ENCODE measurements at regions not wholly inside any gene's neighbourhood (a gene's known extent, or its start where the extent isn't known, plus 50 kb on each side); places are given as distances from the start of the nearest gene placed in this dataset.
"Not testable (repeated sequence)": the region's sequence is repeated elsewhere in the genome, so short reads cannot be mapped to it uniquely, and the experiment has no call there.

- in situ Hi-C loops (cut with HindIII; ENCODE audit: low pct_unique_long_range_greater_than_20kb, low sequenced_read_pairs); DNase-seq (ENCODE audit: low read depth, low spot score): not testable (repeated sequence)
These were observed 152.9 kb upstream of the NBPF11 start for GRCh38 chr1:148304935-148305334.

GRCh38 chr1:148302586-148303364, 150.7 kb upstream of the NBPF11 start:
- in situ Hi-C loops (cut with HindIII; ENCODE audit: low pct_unique_long_range_greater_than_20kb, low sequenced_read_pairs); DNase-seq (ENCODE audit: low read depth, low spot score): not testable (repeated sequence)

DNA sequence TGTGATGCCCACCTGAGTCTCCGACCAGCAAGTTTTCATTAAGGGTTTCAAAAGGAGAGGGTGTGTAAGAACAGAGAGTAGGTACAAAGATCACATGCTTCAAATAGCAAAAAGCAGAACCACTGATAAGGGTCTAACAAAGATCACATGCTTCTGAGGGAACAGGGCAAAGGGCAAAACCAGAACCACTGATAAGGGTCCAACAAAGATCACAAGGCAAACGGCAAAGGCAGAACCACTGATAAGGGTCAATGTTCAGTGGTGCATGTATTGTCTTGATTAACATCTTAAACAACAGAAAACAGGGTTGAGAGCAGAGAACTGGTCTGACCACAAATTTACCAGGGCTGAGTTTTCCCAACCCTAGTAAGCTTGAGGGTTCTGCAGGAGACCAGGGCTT, 145.8 kb upstream of the NBPF11 start:
- DNase-seq (ENCODE audit: low read depth, low spot score); in situ Hi-C loops (cut with HindIII; ENCODE audit: low pct_unique_long_range_greater_than_20kb, low sequenced_read_pairs): not testable (repeated sequence)

GRCh38 chr1:148296511-148296910, 144.4 kb upstream of the NBPF11 start:
- in situ Hi-C loops (cut with HindIII; ENCODE audit: low pct_unique_long_range_greater_than_20kb, low sequenced_read_pairs): no loop called here
- DNase-seq (ENCODE audit: low read depth, low spot score): no peak

DNA sequence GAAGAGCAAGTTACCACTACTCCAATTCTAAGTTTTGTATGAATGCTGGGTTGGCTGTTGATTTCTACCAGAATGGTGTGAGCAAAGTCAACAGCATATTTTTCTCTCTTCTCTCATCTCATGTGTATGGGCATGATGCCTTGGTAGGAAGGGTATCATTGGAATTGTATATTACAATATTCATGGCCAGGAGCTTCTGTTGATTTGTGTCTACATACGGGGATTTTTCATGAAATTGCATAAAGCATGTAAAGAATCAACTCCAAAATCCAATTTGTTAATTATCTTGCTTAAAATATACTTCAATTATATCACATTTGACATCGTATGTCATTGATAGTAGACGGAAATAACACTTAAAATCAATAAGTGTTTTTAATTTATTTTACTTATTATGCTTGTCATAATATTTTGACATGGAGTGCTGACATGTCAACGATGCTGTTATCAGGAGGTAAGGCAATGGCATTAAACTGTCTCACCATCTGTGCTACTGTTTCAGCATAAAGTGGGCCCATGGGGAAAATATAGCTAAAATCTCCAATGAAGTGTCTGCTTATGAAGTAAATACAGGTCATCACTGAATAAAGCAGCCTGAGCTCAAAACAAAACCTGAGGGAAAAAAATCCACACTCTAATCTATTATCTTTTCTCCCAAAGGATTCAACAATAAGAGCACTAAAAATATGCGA, 142.2 kb upstream of the NBPF11 start:
- DNase-seq (ENCODE audit: low read depth, low spot score): no peak
- in situ Hi-C loops (cut with HindIII; ENCODE audit: low pct_unique_long_range_greater_than_20kb, low sequenced_read_pairs): no loop called here

DNA sequence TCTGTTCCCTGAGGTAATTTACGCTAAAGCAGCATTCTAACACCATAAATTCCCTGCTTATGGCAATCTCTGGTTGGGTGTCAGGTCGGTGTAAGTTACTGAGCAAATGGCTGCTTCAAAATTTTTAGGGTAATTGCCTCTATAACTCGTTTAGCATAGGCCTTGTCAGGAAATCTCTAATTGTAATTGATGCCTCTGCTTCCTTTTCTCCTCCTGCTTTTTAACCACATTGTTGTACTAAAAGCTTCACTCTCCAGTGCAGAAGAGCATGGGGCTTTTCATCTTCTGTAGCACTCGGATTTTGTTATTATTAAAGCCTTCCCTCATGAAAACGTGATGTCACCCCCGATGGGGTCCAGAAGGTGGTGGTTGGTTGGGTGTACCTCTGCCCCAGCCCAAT, 141.6 kb upstream of the NBPF11 start:
- in situ Hi-C loops (cut with HindIII; ENCODE audit: low pct_unique_long_range_greater_than_20kb, low sequenced_read_pairs): no loop called here
- DNase-seq (ENCODE audit: low read depth, low spot score): no peak

GRCh38 chr1:148292915-148293314, 140.8 kb upstream of the NBPF11 start:
- in situ Hi-C loops (cut with HindIII; ENCODE audit: low pct_unique_long_range_greater_than_20kb, low sequenced_read_pairs): no loop called here
- DNase-seq (ENCODE audit: low read depth, low spot score): no peak

GRCh38 chr1:148290881-148291280, 138.8 kb upstream of the NBPF11 start:
- in situ Hi-C loops (cut with HindIII; ENCODE audit: low pct_unique_long_range_greater_than_20kb, low sequenced_read_pairs): no loop called here
- no peak for DNase-seq (ENCODE audit: low read depth, low spot score)

DNA sequence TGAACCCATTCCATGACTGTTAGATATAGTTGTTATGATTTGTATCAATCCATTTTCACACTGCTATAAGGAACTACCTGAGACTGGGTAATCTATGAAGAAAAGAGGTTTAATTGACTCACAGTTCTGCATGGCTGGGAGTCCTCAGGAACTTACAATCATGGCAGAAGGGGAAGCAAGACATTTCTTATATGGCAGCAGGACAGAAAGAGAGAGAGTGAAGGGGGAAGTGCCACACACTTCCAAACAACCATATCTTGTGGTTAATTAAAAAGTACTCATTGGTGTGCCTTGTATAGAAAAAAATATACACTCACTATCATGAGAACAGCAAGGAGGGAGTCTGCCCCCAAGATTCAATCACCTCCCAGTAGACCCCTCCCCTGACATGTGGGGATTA, 137.6 kb upstream of the NBPF11 start:
- in situ Hi-C loops (cut with HindIII; ENCODE audit: low pct_unique_long_range_greater_than_20kb, low sequenced_read_pairs): no loop called here
- no peak for DNase-seq (ENCODE audit: low read depth, low spot score)

- DNase-seq (ENCODE audit: low read depth, low spot score); in situ Hi-C loops (cut with HindIII; ENCODE audit: low pct_unique_long_range_greater_than_20kb, low sequenced_read_pairs): not testable (repeated sequence)
These were observed 133.9 kb upstream of the NBPF11 start for GRCh38 chr1:148285946-148286345.

GRCh38 chr1:148280831-148281572, 128.9 kb upstream of the NBPF11 start:
- DNase-seq (ENCODE audit: low read depth, low spot score); in situ Hi-C loops (cut with HindIII; ENCODE audit: low pct_unique_long_range_greater_than_20kb, low sequenced_read_pairs): not testable (repeated sequence)

DNA sequence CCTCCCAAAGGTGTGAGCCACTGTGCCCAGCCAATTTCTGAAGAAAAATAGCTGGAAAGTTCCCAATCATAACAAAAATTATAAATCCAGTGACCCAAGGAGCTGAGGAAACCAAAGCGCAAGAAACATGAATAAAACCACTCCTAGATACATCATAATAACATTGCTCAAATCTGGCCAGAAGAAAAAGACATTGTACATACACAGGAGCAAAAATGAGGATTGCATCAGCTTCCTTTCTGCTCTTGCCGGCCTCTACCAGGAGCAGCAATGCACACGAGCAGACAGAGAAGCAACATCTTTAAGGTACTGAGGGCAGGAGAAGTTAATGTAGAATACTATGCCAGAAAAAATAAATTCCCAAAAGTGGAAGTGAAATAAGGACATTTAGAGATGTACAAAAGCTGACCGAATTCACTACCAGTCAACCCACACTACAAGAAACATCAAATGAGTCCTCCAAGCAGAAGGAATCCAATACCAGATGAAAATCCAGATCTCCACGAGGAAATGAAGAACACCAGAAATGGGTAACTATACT, 127.0 kb upstream of the NBPF11 start:
- in situ Hi-C loops (cut with HindIII; ENCODE audit: low pct_unique_long_range_greater_than_20kb, low sequenced_read_pairs): not testable (repeated sequence)
- peak; percentile 24 for DNase-seq (ENCODE audit: low read depth, low spot score)

- in situ Hi-C loops (cut with HindIII; ENCODE audit: low pct_unique_long_range_greater_than_20kb, low sequenced_read_pairs); DNase-seq (ENCODE audit: low read depth, low spot score): not testable (repeated sequence)
These were observed 125.8 kb upstream of the NBPF11 start for GRCh38 chr1:148277865-148278279.

DNA sequence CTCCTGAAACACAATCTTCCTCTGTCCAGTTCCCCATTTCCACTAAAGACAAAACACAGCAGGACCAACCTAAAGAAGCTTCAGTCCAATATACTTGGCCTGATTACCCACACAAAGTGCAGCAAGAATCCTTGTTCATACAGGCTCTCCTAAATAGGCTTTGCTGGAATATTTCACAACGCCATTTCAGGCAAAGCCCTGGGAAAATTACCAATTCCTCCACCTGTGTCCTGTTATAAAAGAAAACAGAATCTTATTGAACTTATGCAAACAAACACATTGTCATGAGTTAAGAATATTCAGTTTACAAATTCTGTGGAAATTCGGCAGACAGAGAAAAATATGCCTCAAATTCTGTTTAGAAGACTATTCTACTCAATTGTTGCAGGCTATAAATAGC, 115.0 kb upstream of the NBPF11 start:
- DNase-seq (ENCODE audit: low read depth, low spot score); in situ Hi-C loops (cut with HindIII; ENCODE audit: low pct_unique_long_range_greater_than_20kb, low sequenced_read_pairs): not testable (repeated sequence)

- in situ Hi-C loops (cut with HindIII; ENCODE audit: low pct_unique_long_range_greater_than_20kb, low sequenced_read_pairs): no loop called here
- peak; percentile 92 for DNase-seq (ENCODE audit: low read depth, low spot score)
These were observed 112.5 kb upstream of the NBPF11 start for GRCh38 chr1:148264374-148265276.

GRCh38 chr1:148263906-148264255, 111.8 kb upstream of the NBPF11 start:
- no peak for DNase-seq (ENCODE audit: low read depth, low spot score)
- in situ Hi-C loops (cut with HindIII; ENCODE audit: low pct_unique_long_range_greater_than_20kb, low sequenced_read_pairs): no loop called here

- in situ Hi-C loops (cut with HindIII; ENCODE audit: low pct_unique_long_range_greater_than_20kb, low sequenced_read_pairs): no loop called here
- DNase-seq (ENCODE audit: low read depth, low spot score): no peak
These were observed 111.2 kb upstream of the NBPF11 start for GRCh38 chr1:148263128-148263905.

Data from SK-MEL-5 (cell line).